ENCODE measurements at regions not wholly inside any gene's neighbourhood (a gene's known extent, or its start where the extent isn't known, plus 50 kb on each side); places are given as distances from the start of the nearest gene placed in this dataset.

- Histone ChIP-seq H3K4me1 (peaks cover 44% of the 10 kb centered on the region), H3K27me3 (replicated peaks; ENCODE audit: control insufficient read depth, insufficient read depth, low read length) (no peaks in the 10 kb centered on the region), H3K36me3 (ENCODE audit: control insufficient read depth, insufficient read depth, low read length) (no peaks in the 10 kb centered on the region), H3K4me3 (ENCODE audit: low read depth, low read length) (no peak overlapping the region), H3K9me3 (no peaks in the 10 kb centered on the region)
- Mint-ChIP-seq H3K4me3 (ENCODE audit: unreplicated experiment) (no peak overlapping the region), H3K36me3 (ENCODE audit: insufficient read depth, unreplicated experiment) (no peaks in the 10 kb centered on the region), H3K9me3 (ENCODE audit: unreplicated experiment) (no peaks in the 10 kb centered on the region), H3K27ac (ENCODE audit: unreplicated experiment) (no peak overlapping the region), H3K4me1 (ENCODE audit: low read depth, unreplicated experiment) (peaks cover 22% of the 10 kb centered on the region), H3K27me3 (ENCODE audit: insufficient read depth, unreplicated experiment) (no peaks in the 10 kb centered on the region)
- no TSS peak for BruUV-seq (replicated peaks)
- CTCF ChIA-PET, result no interaction called here
- DNase-seq, result no peak
- TF ChIP-seq CTCF (IDR thresholded peaks at IDR 0.05; ENCODE audit: insufficient read depth in 1 of 2, low read depth in 1 of 2, low read length in 1 of 2, severe bottlenecking in 1 of 2, unreplicated experiment in 1 of 2), result no peak
- POLR2A ChIA-PET, result no interaction called here
- intact Hi-C loops (cut with micrococcal nuclease; ENCODE audit: unreplicated experiment), result no loop called here
Measured at GRCh38 chr6:139759086-139759485, 384.6 kb upstream of the CITED2 start.

DNA sequence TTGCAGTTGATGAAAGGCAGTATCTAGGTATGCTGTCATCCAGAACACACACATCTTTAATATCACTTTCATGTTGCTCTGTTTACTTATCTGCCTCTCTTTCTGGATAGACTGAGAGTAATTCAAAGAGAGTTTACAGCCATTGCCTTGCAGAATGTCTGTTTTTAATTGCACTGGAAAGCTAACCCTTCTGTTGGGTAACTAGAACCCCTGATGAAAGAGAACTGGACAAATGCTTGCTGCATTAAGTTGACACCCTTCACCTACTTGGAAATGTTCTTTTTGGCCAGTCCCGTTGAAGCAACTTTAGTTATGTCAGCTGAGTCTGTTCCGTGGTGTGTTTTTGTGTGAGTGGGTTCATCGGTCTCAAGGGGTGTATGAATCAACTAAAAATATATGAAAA, 383.8 kb upstream of the CITED2 start:
- TF ChIP-seq CTCF (IDR thresholded peaks at IDR 0.05; ENCODE audit: insufficient read depth in 1 of 2, low read depth in 1 of 2, low read length in 1 of 2, severe bottlenecking in 1 of 2, unreplicated experiment in 1 of 2), result no peak
- intact Hi-C loops (cut with micrococcal nuclease; ENCODE audit: unreplicated experiment), result no loop called here
- Mint-ChIP-seq H3K4me1 (ENCODE audit: low read depth, unreplicated experiment) (peaks cover 22% of the 10 kb centered on the region), H3K27ac (ENCODE audit: unreplicated experiment) (no peak overlapping the region), H3K4me3 (ENCODE audit: unreplicated experiment) (no peak overlapping the region), H3K9me3 (ENCODE audit: unreplicated experiment) (no peaks in the 10 kb centered on the region), H3K36me3 (ENCODE audit: insufficient read depth, unreplicated experiment) (no peaks in the 10 kb centered on the region), H3K27me3 (ENCODE audit: insufficient read depth, unreplicated experiment) (no peaks in the 10 kb centered on the region)
- BruUV-seq (replicated peaks), result no TSS peak
- Histone ChIP-seq H3K36me3 (ENCODE audit: control insufficient read depth, insufficient read depth, low read length) (no peaks in the 10 kb centered on the region), H3K9me3 (no peaks in the 10 kb centered on the region), H3K27me3 (replicated peaks; ENCODE audit: control insufficient read depth, insufficient read depth, low read length) (no peaks in the 10 kb centered on the region), H3K4me1 (peaks cover 45% of the 10 kb centered on the region), H3K4me3 (ENCODE audit: low read depth, low read length) (no peak overlapping the region)
- ChIA-PET CTCF (no interaction called here), POLR2A (no interaction called here)
- DNase-seq, result no peak

DNA sequence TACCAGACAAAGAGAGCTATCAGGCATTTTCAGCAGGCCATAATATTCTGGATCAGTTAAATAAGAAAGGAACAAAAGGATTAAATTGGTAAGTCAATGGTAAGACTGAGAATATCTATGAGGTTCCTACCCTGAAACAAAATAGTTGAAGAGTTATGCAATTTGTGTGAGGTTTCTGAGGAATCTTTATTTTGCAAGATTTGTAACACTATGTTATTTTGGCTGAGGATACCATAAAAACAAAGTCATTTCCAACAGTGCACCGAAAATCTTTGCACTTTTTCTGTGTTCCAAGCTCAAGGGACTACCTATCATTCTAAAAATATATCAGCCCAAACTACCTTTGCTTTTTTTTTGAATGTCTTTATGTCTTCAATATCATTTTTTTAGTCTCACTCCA, 383.3 kb upstream of the CITED2 start:
- no peaks in the 10 kb centered on the region for H3K27me3 ChIP-seq (replicated peaks; ENCODE audit: control insufficient read depth, insufficient read depth, low read length)
- H3K9me3 Mint-ChIP-seq (ENCODE audit: unreplicated experiment), result no peaks in the 10 kb centered on the region
- TF ChIP-seq CTCF (IDR thresholded peaks at IDR 0.05; ENCODE audit: insufficient read depth in 1 of 2, low read depth in 1 of 2, low read length in 1 of 2, severe bottlenecking in 1 of 2, unreplicated experiment in 1 of 2), result no peak
- DNase-seq, result no peak
- H3K36me3 Mint-ChIP-seq (ENCODE audit: insufficient read depth, unreplicated experiment), result no peaks in the 10 kb centered on the region
- peaks cover 25% of the 10 kb centered on the region for H3K4me1 Mint-ChIP-seq (ENCODE audit: low read depth, unreplicated experiment)
- no peaks in the 10 kb centered on the region for H3K9me3 ChIP-seq
- H3K27ac Mint-ChIP-seq (ENCODE audit: unreplicated experiment), result no peak overlapping the region
- no peak overlapping the region for H3K4me3 Mint-ChIP-seq (ENCODE audit: unreplicated experiment)
- no TSS peak for BruUV-seq (replicated peaks)
- peaks cover 45% of the 10 kb centered on the region for H3K4me1 ChIP-seq
- POLR2A ChIA-PET, result no interaction called here
- intact Hi-C loops (cut with micrococcal nuclease; ENCODE audit: unreplicated experiment), result no loop called here
- CTCF ChIA-PET, result no interaction called here
- H3K4me3 ChIP-seq (ENCODE audit: low read depth, low read length), result no peak overlapping the region
- no peaks in the 10 kb centered on the region for H3K36me3 ChIP-seq (ENCODE audit: control insufficient read depth, insufficient read depth, low read length)
- H3K27me3 Mint-ChIP-seq (ENCODE audit: insufficient read depth, unreplicated experiment), result no peaks in the 10 kb centered on the region
